ENCODE measurements at regions not wholly inside any gene's neighbourhood (a gene's known extent, or its start where the extent isn't known, plus 50 kb on each side); places are given as distances from the start of the nearest gene placed in this dataset.

GRCh38 chr1:70737125-70737524, 310.5 kb downstream of the PTGER3 start:
- no peak overlapping the region for H3K9ac ChIP-seq (ENCODE audit: insufficient read depth, low read depth, low read length)
- H3K36me3 ChIP-seq (replicated peaks in 1 of 2; ENCODE audit: control insufficient read depth in 1 of 2, insufficient read depth in 2 of 2, low read length in 2 of 2) = no peaks in the 10 kb centered on the region
- no peak for TF ChIP-seq AGO2 (optimal IDR thresholded peaks at IDR 0.05; ENCODE audit: low read depth, low read length)
- no peak for TF ChIP-seq ZNF749 (CRISPR knock-in tag; IDR thresholded peaks at IDR 0.05; ENCODE audit: borderline replicate concordance)
- TF ChIP-seq ZNF878 (CRISPR knock-in tag; IDR thresholded peaks at IDR 0.05) = no peak
- no peak for TF ChIP-seq CSRNP1 (CRISPR knock-in tag; IDR thresholded peaks at IDR 0.05)
- no peak for TF ChIP-seq ETV5 (CRISPR knock-in tag; IDR thresholded peaks at IDR 0.05; ENCODE audit: borderline replicate concordance)
- no peak for TF ChIP-seq ZBTB49 (CRISPR knock-in tag; IDR thresholded peaks at IDR 0.05; ENCODE audit: borderline replicate concordance)
- TF ChIP-seq GATA4 (IDR thresholded peaks at IDR 0.05; ENCODE audit: borderline replicate concordance, low read depth) = no peak
- no peak for TF ChIP-seq TFAP4 (IDR thresholded peaks at IDR 0.05; ENCODE audit: borderline replicate concordance, low read depth)
- no peak for TF ChIP-seq ZKSCAN5 (CRISPR knock-in tag; IDR thresholded peaks at IDR 0.05)
- no peak for TF ChIP-seq ZNF451 (CRISPR knock-in tag; IDR thresholded peaks at IDR 0.05)
- CTCF ChIA-PET (ENCODE audit: low intra/inter-chr PET ratio, low total read pairs) = no interaction called here
- H3K27me3 ChIP-seq (ENCODE audit: control insufficient read depth in 1 of 2, insufficient read depth in 2 of 2, low read length in 2 of 2) = no peaks in the 10 kb centered on the region
- in situ Hi-C loops (cut with HindIII; ENCODE audit: extremely low pct_ligation_motif_present, low pct_unique_long_range_greater_than_20kb) = no loop called here
- POLR2A ChIA-PET = no interaction called here
- peaks cover 4% of the 10 kb centered on the region; the same call in 1 of the 2 replicates for H3K9me3 ChIP-seq (ENCODE audit: low read length)
- H2AFZ ChIP-seq (ENCODE audit: low read length) = no peak overlapping the region
- DNase-seq (ENCODE audit: low spot score) (no peak), FAIRE-seq (no peak), ATAC-seq (no peak; the same call in 2 of the 3 replicates)
- H3K79me2 ChIP-seq (ENCODE audit: insufficient read depth, low read length) = no peaks in the 10 kb centered on the region
- H3K4me2 ChIP-seq (ENCODE audit: low read depth, low read length) = no peak overlapping the region
- intact Hi-C loops (cut with micrococcal nuclease; ENCODE audit: unreplicated experiment) = no loop called here
- no peak overlapping the region for H3K4me3 ChIP-seq (replicated peaks in 1 of 3; ENCODE audit: insufficient read depth in 1 of 3, low read depth in 2 of 3, low read length in 3 of 3)
- WGBS (ENCODE audit: low lambda C conversion rate) = 4% methylated on average over 1 of the region's 1 CpG
- H4K20me1 ChIP-seq (ENCODE audit: insufficient read depth, low read length) = no peaks in the 10 kb centered on the region
- no TSS peak for BruUV-seq (replicated peaks)
- no peaks in the 10 kb centered on the region for H3K4me1 ChIP-seq (ENCODE audit: insufficient read depth, low read length)
- H3K27ac ChIP-seq (ENCODE audit: extremely low read length, insufficient read depth, low read length) = no peak overlapping the region
